ENCODE measurements at regions not wholly inside any gene's neighbourhood (a gene's known extent, or its start where the extent isn't known, plus 50 kb on each side); places are given as distances from the start of the nearest gene placed in this dataset.
A peak's percentile ranks its signal among the peaks of the same experiment; 100 is the strongest.
"Not testable (repeated sequence)": the region's sequence is repeated elsewhere in the genome, so short reads cannot be mapped to it uniquely, and the experiment has no call there.

DNA sequence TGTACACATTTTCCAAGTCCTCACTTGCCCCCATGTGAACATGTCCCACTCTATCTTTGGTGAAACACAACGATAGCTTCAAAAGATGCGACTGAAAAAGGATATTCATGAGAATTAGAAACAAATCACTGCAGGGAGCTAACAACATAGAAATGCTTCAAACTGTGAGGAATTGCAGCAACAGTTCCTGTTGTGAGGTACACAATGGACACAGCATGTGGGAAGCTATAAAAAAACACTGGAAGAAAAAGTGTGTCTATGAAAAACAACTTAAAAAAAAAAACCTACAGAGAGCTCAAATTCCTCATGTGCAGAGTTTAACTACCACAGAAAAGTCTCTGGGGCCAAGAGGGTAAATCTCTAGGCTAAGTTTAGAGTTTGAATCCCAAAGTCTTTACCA lies 51.6 kb upstream of the BLTP1 start:
- no peak for DNase-seq (ENCODE audit: low spot score)

DNA sequence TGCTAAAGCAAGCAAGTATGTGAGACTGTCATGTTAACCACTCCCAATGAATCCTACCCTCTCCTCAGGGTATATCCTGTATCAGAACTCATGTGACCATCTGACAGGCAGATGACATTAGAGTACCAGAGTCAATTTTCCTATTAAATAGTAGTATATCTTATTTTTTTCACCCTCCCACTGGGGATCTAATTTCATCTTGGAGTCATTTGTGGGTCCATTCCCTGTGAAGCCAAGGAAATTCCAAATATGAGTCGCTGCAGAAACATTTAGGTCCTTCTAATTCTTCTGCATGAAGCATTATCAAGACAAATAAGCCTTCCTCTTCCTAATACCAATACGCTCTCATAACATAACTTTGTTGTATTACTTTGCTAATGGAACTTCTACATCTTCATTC lies 52.2 kb upstream of the BLTP1 start:
- no peak for DNase-seq (ENCODE audit: low spot score)

DNA sequence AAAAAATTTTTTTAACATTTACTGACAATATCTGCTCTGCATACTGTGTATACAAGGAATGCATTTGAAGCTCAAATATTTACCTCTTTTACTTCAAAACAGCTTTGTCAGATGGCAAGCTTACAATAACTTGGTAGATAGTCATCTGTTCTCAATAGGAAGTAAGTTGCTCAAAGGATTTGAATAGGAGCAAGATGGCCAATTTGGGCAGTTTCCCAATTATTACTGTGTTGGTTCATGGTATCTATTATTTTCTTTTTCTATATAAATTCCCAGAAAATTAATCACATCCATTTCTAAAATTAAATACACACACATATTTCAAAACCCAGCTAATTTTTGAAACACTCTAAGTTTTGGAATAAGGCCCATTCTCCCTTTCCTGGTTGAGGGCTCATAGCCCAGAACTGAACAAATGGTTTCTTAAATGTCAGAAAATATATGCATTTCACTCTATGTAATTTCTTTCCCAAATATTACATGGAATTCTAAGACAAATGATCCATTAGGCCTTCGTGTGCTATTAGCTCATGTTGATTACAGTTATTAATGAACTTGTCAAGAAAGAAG lies 60.2 kb upstream of the BLTP1 start:
- no peak for DNase-seq (ENCODE audit: low spot score)

DNA sequence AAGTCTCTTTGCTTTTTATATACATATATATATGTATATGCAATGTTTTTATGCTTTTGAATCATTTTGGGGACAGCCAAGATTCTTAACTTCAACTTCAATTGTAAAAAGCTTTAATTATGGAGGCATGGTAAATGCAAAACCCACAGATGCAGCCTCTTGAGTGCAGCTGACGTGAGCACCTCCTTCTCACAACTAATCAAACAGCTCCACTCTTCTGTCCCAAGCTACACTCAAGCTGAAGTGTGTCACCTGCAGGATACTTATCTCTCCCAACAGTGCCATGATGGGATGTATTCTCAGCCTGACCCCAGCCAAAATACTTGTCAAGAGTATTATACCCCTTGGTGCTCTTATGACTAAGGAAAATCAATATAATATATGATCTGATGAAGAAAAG lies 60.7 kb upstream of the BLTP1 start:
- no peak for DNase-seq (ENCODE audit: low spot score)

DNA sequence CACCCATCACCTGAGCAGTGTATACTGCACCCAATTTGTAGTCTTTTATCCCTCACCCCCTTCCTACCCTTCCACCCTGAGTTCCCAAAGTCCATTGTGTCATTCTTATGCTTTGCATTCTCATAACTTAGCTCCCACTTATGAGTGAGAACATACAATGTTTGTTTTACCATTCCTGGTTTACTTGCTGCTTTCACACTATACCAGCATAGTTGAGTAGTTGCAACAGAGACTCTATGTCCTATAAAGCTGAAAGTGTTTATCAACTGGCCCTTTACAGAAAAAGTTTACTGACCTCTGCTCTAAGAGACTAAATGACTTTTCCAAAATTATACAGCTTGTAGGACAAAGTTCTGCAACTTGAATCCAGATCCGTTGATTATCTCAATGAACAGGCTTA lies 61.1 kb upstream of the BLTP1 start:
- no peak for DNase-seq (ENCODE audit: low spot score)

DNA sequence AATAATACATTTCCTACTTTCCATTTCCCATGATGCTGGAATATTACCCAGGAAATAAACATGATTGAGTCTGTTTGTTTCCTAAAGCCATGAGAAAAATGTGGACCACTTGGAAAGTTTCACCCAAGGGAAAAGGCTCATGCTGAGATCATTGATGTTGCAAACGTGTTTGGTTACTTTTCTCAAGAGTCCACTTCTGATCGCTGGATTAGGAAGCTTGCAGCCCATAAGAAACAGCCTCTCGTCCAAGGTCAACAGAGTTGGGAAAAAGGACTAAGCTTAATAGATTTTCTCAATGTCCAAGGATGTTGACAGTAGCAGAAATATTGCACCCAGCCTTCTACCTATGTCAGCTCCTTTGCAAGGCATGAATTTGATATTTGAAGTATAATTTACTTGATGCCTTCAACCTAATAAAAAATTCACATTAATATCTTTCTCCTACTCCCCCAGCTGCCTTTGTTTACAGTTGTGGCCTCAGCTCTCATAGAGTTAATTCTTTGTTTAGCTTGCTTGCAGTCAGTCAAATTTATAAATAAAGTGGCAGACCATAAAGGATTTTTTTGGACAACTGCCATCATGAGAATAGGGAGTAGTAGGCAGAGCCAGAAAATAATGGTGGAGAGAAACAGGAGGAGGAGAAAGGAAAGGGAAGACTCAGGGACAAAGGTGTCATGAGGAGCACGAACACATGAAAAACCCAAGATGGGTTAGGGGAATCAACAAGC lies 65.6 kb upstream of the BLTP1 start:
- peak; percentile 25 for DNase-seq (ENCODE audit: low spot score)

DNA sequence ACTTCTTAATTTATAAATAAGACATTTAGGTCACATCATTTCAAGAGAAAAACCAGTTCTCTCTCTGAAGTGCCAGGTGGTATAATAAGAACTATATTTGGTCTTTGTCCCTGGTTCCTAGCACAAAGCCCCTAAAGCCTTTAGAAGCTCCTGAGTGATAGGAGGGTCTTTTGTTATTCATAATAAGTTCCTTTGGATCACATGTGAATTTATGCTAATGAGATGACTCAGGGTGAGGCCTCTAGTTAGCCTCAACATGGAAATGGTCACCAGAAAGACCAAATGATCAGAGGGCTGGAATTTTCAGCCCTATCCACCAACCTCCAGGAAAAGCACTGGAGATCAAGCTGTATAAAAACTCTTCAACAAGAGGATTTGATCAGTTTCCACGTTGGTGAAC lies 68.1 kb upstream of the BLTP1 start:
- DNase-seq (ENCODE audit: low spot score) = no peak

DNA sequence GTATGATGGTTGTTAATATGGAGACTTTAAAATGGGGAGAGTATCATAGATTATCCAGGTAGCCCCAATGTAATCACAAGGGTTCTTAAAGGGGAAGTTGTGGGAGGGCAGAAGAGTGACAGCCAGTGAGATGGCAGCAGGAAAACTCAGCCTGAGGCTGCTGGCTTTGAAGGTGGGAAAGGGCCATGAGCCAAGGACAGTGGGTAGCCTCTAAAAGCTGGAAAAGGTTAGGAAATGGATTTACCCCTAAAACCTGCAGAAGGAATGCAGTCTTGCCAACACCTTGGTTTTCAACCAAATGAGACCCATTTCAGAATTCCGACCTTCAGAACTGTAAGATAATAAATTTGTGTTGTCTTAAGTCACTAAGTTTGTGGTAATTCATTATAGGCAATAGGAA lies 68.8 kb upstream of the BLTP1 start:
- no peak for DNase-seq (ENCODE audit: low spot score)

DNA sequence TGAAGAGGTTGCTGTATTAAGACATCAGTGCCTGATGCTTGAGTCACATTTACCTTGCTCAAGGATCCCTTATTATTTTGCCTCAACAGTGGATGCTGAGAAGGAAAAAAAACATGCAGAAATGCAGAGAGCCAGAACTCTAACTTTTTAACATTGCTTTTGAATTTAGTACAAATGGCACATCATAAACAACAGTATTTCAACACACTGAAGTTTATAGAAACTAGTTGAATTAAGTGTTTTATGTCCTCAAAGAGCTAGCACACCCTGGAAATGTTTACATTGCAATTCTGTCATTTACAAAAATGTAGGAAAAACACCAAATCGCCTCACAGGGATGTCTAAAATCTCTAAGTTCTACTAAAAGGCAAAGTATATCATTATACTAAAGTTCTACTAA lies 69.5 kb upstream of the BLTP1 start:
- no peak for DNase-seq (ENCODE audit: low spot score)

DNA sequence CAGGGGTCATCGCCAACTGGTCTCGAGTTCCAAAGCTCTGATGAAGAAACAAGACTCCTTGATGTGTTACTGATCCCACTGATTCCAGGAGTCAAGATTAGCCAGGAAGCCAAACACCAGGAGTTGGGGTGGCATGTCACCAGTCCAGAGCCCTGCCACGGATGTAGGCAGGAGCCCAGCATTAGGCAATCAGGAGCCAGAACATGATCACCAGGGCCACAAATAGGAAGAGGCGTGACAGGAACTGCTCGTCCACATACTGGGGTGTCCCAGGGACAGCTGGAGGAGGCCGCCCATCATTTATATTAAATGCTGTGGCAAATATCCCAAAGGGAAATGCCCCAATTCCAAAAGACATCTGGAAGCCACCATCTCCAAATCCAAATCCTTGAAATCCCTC lies 74.5 kb upstream of the BLTP1 start:
- DNase-seq (ENCODE audit: low spot score) = not testable (repeated sequence)

DNA sequence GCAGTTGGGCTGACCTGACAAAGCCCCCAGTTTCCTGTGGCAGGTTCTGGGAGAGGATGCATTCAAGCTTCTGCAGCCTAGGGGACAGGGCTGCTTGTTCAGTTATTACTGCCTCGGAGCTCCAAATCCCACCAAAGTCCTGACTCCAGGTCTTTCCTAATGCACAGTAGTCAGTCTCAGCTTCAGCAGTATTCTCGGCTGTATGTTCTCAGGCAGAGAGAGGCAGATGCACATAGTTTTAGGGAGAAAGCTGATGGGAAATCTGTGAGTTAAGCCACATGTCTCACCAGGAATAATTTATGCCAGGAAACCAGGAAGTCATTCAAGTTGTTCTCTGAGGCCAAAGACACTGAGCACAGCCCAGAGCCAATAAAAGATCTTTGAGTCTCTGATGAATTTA lies 75.3 kb upstream of the BLTP1 start:
- DNase-seq (ENCODE audit: low spot score) = not testable (repeated sequence)

DNA sequence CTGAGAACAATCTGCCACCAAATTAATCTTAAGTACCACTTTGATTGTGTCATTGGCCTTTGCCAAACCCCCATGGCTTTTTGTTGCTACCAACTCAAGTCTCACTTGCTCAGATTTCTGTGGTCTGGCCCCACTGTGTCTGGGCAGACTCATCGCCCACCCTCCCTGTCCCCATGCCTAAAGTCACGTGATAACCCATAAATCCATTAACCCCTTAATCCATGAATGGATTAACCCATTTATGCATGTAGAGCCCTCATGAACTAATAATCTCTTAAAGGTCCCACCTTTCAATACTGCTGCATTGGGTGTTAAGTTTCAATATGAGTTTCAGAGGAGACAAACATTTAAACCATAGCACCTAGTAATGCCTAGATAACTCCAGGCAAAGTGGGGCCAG lies 78.5 kb upstream of the BLTP1 start:
- no peak for DNase-seq (ENCODE audit: low spot score)

DNA sequence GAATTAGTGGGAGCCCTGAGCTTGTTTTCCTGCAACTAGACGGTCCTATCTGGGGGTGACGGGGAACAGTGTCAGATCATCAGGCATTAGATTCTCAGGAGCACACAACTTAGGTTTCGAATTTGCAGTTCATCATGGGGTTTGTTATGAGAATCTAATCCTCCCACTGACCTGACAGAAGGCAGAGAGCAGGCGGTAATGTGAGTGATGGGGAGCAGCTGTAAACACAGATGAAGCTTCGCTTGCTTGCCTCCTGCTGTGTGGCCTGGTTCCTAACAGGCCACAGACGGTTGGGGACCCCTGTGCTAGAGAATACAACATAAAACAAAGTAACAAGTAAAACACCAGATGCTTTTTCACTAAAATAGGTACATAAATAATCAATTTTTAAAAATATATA lies 86.2 kb upstream of the BLTP1 start:
- no peak for DNase-seq (ENCODE audit: low spot score)

DNA sequence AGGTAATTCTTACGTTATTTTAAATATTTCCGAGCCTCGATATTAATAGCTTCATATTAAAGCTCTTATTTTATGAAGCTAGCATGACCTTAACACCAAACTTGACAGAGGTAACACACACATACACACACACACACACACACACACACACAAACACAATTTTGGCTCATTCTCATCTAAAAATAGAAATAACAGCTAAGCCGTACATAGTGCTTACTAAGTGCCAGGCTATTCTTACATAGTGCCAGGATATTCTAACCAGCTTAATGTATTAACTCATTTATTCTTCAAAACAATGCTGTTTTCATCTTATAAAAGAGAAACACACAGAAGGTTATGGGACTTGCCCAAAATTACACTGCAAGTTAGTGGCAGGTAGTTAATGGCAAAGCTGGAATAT lies 87.0 kb upstream of the BLTP1 start:
- DNase-seq (ENCODE audit: low spot score) = no peak

DNA sequence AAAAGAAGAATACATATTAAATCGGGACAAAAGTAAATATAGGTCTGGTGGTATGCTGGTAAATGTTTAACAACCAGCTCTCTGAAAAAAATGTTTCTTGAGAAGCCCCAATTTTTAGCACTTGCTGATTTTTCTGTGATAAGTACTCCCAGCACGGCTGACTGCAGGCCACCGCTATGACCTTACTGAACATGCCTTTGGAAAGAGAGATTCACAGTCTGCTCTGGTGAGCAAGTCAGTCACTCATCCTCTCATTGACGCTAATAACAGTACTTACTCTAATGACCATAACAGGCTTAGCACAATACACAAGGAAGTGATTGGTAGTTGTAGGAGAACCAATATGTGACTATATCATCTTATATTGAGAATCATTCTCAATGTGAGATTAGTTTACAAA lies 98.9 kb upstream of the BLTP1 start:
- no peak for DNase-seq (ENCODE audit: low spot score)

DNA sequence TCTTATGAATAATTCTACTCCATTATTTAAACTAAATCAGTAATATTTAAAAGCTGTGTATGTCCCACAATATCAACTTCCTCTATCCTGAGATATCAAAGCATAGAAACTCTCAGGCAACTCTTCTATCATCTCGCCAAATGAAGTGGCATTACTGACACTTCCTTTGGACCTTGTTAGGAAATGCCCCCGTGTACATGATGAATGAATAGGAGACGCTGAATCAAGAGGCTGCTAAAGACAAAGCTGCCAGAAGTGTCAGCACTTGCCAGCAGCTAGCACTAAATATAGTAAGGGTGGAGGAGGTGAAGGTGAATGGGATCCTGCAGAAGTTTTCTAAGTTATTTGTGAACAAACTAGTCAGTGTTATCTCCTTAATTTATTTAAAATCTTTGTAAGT lies 99.5 kb upstream of the BLTP1 start:
- no peak for DNase-seq (ENCODE audit: low spot score)

DNA sequence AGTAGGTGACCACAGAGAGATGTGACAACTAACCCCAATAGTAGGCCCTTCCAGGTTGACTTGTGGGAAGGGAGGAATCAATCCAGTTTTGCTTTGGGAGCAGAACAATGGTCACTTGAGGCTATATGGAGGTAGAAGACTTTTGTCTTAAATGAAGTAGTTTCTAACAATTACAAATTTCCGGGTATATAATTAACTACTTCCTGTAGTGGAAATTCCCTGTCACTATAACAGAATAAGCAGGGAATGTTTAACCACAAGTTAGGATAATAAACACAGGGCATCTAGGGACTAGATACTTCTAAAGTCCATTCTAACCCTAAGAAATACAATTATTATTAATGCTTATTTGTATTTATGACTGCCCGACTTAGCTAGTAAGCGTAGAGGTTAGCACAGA lies 99.0 kb upstream of the TRPC3 start:
- DNase-seq (ENCODE audit: low spot score) = no peak

DNA sequence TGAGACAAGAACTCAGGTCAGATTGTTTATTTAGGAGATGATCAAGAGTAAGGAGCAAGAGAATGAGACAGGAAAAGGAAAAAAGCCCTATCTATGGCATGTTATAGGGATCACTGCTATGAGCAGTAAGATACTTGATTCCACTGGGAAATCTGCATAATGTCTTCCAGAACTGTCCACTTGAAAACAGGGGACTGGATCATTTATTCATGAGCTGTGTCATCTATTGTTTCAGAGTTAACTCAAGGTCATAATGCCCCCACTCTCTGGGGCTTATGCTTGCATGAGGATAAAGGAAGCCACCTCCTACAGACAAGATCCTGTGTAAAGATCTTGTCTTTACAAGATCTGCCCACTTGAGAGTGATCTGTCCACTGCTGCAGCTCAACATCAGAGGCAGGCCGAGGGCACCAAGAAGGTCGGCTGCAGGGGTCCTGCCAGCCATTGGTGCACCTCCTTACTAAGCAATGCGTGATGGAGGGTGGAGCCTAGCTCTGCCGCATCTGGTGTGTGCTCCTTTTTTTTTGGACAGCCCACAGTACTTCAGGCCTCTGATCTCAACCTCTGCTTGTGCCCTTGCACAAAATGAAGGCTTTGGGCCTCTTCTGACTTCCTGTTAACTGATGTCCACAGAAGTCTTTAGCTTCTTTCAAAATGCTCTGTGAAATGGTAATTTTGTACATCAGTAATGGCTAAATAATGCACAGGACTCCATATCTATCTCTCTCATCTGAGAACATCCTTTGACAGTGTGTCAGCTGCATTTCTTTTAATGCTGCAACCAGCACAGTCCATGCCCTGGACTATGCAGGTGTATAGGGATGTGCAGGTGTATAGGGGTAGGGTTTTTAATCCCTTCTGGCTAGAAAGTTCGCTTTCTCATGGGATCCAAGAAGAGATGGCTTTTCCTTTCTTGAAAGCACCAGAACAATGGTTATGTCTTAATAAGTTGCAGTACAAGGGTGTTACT lies 95.9 kb upstream of the TRPC3 start:
- DNase-seq (ENCODE audit: low spot score) = no peak

DNA sequence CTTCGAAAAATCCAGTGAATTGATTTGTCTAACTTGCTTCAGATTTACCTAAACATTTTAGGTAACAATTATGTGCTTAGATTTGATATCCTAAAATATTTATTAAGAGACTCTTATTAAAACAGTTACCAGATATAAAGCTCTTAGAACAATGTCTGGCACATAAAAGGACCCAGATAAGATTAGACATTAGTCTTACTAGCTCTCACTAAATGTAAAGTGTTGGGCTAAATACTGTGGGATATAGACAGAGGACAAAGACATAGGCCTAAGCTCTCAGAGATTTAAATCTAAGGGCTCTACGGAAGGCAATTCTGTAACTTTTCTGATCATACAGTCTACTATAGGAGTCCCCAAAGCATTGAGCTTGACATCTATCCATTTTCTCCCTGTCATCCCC lies 94.4 kb upstream of the TRPC3 start:
- DNase-seq (ENCODE audit: low spot score) = no peak

DNA sequence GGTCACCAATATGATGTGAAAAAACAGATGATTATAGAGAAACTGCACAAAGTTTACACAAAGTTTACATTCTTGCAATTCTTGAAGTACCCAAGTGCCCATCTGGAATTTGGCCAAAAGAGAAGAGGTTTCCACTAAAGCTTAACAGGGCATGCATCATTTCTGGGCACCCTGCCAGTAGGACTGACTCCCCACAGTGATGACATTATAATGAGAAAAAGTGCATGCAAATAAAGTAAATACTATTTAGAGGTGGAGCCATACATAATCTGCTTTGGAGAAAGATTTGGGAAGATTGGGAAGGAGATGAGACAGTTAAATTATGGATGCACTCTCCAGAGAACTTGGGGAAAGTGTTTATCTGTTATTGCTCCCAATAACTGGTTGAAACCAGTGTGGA lies 93.7 kb upstream of the TRPC3 start:
- DNase-seq (ENCODE audit: low spot score) = no peak

DNA sequence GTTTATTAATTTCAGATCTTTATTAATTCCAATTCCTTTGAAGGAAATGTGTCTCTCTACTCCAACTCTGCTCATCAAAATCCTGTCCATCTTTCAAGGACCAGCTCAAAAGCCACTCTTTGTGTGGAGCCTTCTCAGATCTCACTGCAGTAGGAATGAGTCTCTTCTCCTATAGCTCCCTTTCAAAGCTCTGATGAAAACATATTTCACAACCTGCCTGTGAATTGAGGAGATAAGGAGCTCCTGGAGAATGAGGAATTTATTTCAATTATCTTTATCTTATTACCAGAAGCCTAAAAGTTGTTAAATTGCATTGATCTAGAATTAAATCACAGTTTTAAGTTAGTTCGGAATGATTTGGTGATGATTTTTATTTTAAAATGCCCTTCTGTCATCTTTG lies 92.6 kb upstream of the TRPC3 start:
- DNase-seq (ENCODE audit: low spot score) = no peak

DNA sequence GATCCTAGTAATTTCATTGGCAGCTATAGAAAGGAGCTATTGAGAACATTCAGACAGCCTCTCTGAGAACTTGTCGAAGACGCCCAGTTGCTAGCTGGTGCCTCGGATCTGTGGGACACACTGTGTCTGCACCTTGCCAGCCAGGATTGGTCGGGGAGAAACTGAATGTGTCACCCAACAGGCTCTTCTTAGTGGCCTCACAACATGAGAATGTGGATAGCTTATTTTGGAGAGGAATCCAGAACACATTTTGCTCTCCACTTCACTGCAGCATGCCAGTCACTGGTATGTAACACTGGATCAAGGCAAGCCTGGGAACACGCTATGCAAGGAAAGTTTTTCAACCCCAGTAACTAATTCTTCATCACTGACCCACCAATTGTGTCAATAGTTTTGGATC lies 89.5 kb upstream of the TRPC3 start:
- DNase-seq (ENCODE audit: low spot score) = no peak

DNA sequence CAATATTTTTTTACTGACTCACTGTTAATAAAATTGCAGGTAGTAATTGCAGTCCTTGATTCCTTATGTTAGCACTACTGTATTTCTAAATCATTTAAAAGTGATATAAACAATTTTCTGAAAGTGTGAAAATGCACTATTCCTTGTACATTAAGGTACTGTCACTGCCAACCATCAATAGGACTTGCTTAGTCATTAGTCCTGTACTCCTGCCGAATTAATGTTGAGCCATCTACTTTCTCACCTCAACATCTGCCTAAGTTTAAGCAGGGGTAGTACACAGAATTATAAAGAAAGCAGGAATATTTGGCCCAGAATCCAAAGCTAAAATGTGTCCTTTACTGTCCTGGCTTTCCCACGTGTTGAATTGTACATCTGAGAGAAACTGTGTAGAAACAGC lies 87.0 kb upstream of the TRPC3 start:
- DNase-seq (ENCODE audit: low spot score) = no peak

Measured in pons (tissue), 1 donor.